ENCODE measurements at regions not wholly inside any gene's neighbourhood (a gene's known extent, or its start where the extent isn't known, plus 50 kb on each side); places are given as distances from the start of the nearest gene placed in this dataset.

DNA sequence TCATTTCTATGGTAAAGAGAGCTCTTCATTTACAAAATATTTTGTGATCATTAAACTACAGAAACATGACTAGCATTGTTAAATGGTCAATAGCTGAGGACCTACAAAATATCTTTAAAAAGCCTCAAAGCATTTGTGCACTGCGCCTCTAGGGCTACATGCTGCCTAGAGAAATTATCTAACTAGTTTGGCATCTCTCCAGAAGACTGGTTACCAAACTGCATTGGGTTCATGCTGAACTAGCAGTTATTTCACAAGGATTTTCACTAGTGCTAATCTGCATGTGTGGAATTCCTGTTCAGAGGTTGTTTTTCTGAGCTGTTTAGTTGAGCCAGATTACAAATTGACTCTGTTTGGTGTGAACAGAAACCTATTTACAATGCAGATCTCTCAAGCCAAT lies 58.5 kb upstream of the PITX2 start:
- ChIA-PET CTCF (no interaction called here), POLR2A (no interaction called here)
- Mint-ChIP-seq H3K4me3 (no peak overlapping the region), H3K9me3 (ENCODE audit: insufficient read depth) (no peaks in the 10 kb centered on the region), H3K27ac (no peak overlapping the region), H3K4me1 (no peaks in the 10 kb centered on the region), H3K27me3 (peaks cover 23% of the 10 kb centered on the region)
- no peak overlapping the region for H3K27ac ChIP-seq (ENCODE audit: low read length in 2 of 2)
- H3K79me2 ChIP-seq (ENCODE audit: control insufficient read depth, insufficient read depth, low read length), result no peaks in the 10 kb centered on the region
- no peak overlapping the region for H3K9ac ChIP-seq (ENCODE audit: low read length)
- 78% methylated on average over 1 of the region's 1 CpG for WGBS (ENCODE audit: insufficient coverage)
- H2AFZ ChIP-seq (ENCODE audit: insufficient read depth, low read depth, low read length, poor library complexity, severe bottlenecking), result no peak overlapping the region
- no peak overlapping the region for H3K4me3 ChIP-seq (ENCODE audit: control extremely low read depth in 1 of 5, extremely low read depth in 1 of 5, insufficient read depth in 1 of 5, low read depth in 2 of 5, low read length in 4 of 5)
- TF ChIP-seq, protein P1, sequence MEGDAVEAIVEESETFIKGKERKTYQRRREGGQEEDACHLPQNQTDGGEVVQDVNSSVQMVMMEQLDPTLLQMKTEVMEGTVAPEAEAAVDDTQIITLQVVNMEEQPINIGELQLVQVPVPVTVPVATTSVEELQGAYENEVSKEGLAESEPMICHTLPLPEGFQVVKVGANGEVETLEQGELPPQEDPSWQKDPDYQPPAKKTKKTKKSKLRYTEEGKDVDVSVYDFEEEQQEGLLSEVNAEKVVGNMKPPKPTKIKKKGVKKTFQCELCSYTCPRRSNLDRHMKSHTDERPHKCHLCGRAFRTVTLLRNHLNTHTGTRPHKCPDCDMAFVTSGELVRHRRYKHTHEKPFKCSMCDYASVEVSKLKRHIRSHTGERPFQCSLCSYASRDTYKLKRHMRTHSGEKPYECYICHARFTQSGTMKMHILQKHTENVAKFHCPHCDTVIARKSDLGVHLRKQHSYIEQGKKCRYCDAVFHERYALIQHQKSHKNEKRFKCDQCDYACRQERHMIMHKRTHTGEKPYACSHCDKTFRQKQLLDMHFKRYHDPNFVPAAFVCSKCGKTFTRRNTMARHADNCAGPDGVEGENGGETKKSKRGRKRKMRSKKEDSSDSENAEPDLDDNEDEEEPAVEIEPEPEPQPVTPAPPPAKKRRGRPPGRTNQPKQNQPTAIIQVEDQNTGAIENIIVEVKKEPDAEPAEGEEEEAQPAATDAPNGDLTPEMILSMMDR (IDR thresholded peaks at IDR 0.05), result no peak
- TF ChIP-seq EZH2 (IDR thresholded peaks at IDR 0.05; ENCODE audit: borderline replicate concordance, insufficient read depth, low read depth, low read length, poor library complexity, severe bottlenecking), result no peak
- H3K4me1 ChIP-seq (ENCODE audit: control insufficient read depth in 2 of 2, insufficient read depth in 2 of 2, low read length in 2 of 2), result no peaks in the 10 kb centered on the region
- ATAC-seq (ENCODE audit: low read depth), result no peak
- no peaks in the 10 kb centered on the region for H4K20me1 ChIP-seq (ENCODE audit: control insufficient read depth, insufficient read depth, low read length, poor library complexity, severe bottlenecking)
- H3K27me3 ChIP-seq (replicated peaks in 1 of 4; ENCODE audit: control extremely low read depth in 1 of 4, control insufficient read depth in 3 of 4, insufficient read depth in 4 of 4, low read length in 3 of 4), result no peaks in the 10 kb centered on the region
- H3K36me3 ChIP-seq (replicated peaks in 1 of 2; ENCODE audit: control extremely low read depth in 1 of 2, control insufficient read depth in 1 of 2, extremely low read depth in 1 of 2, insufficient read depth in 2 of 2, low read length in 1 of 2), result no peaks in the 10 kb centered on the region
- DNase-seq, result no peak
- H3K9me3 ChIP-seq (ENCODE audit: control extremely low read depth in 1 of 3, control insufficient read depth in 2 of 3, insufficient read depth in 1 of 3, low read length in 2 of 3), result peaks cover 0 to 1% (median 0%) of the 10 kb centered on the region in 3 donors
- intact Hi-C loops (cut with micrococcal nuclease), result no loop called here
- no peak overlapping the region for H3K4me2 ChIP-seq (replicated peaks; ENCODE audit: low read depth, low read length, poor library complexity, severe bottlenecking)

DNA sequence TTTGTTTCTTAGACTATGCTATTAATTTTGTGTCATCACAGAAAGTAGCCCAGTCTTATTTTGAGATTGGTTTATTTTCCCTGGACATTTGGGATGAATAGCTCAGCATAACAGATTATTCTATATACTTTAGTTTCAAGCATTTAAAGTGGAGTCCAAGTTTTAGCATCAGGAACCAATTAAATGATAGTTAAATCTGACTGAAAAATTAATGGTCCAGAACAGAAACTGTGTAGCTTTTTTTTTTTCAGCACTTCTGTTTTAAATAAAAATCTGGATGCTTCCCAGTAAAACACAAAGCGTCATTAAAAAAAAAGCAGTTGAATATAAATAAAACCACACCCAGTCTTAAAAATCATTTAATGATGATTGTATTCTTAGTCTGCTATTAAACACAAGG lies 59.4 kb upstream of the PITX2 start:
- no peaks in the 10 kb centered on the region for H3K4me1 ChIP-seq (ENCODE audit: control insufficient read depth in 2 of 2, insufficient read depth in 2 of 2, low read length in 2 of 2)
- H3K27ac ChIP-seq (ENCODE audit: low read length in 2 of 2), result no peak overlapping the region
- DNase-seq, result no peak
- no peaks in the 10 kb centered on the region for H3K27me3 ChIP-seq (replicated peaks in 1 of 4; ENCODE audit: control extremely low read depth in 1 of 4, control insufficient read depth in 3 of 4, insufficient read depth in 4 of 4, low read length in 3 of 4)
- no peaks in the 10 kb centered on the region for H4K20me1 ChIP-seq (ENCODE audit: control insufficient read depth, insufficient read depth, low read length, poor library complexity, severe bottlenecking)
- no peak overlapping the region for H3K4me2 ChIP-seq (replicated peaks; ENCODE audit: low read depth, low read length, poor library complexity, severe bottlenecking)
- no CpG with 5 or more reads among the region's 1 CpG for whole genome bisulfite sequencing (ENCODE audit: insufficient coverage)
- no peaks in the 10 kb centered on the region for H3K36me3 ChIP-seq (replicated peaks in 1 of 2; ENCODE audit: control extremely low read depth in 1 of 2, control insufficient read depth in 1 of 2, extremely low read depth in 1 of 2, insufficient read depth in 2 of 2, low read length in 1 of 2)
- intact Hi-C loops (cut with micrococcal nuclease), result no loop called here
- H3K9ac ChIP-seq (ENCODE audit: low read length), result no peak overlapping the region
- ChIA-PET CTCF (no interaction called here), POLR2A (no interaction called here)
- no peak for ATAC-seq (ENCODE audit: low read depth)
- no peak for TF ChIP-seq EZH2 (IDR thresholded peaks at IDR 0.05; ENCODE audit: borderline replicate concordance, insufficient read depth, low read depth, low read length, poor library complexity, severe bottlenecking)
- TF ChIP-seq, protein P1 (IDR thresholded peaks at IDR 0.05), result no peak
- peaks cover 0 to 1% (median 0%) of the 10 kb centered on the region in 3 donors for H3K9me3 ChIP-seq (ENCODE audit: control extremely low read depth in 1 of 3, control insufficient read depth in 2 of 3, insufficient read depth in 1 of 3, low read length in 2 of 3)
- H3K27ac Mint-ChIP-seq, result no peak overlapping the region
- peaks cover 23% of the 10 kb centered on the region for H3K27me3 Mint-ChIP-seq
- H3K9me3 Mint-ChIP-seq (ENCODE audit: insufficient read depth), result peaks cover 2% of the 10 kb centered on the region
- no peaks in the 10 kb centered on the region for H3K4me1 Mint-ChIP-seq
- no peaks in the 10 kb centered on the region for H3K79me2 ChIP-seq (ENCODE audit: control insufficient read depth, insufficient read depth, low read length)
- no peak overlapping the region for H3K4me3 ChIP-seq (ENCODE audit: control extremely low read depth in 1 of 5, extremely low read depth in 1 of 5, insufficient read depth in 1 of 5, low read depth in 2 of 5, low read length in 4 of 5)
- H3K4me3 Mint-ChIP-seq, result no peak overlapping the region
- no peak overlapping the region for H2AFZ ChIP-seq (ENCODE audit: insufficient read depth, low read depth, low read length, poor library complexity, severe bottlenecking)

Measured in B cell (primary cell).